Sigmoid colon (tissue), 6 donors: ENCODE measurements at regions not wholly inside any gene's neighbourhood (a gene's known extent, or its start where the extent isn't known, plus 50 kb on each side); places are given as distances from the start of the nearest gene placed in this dataset.

Source experiments
- DNase-seq: peaks from one replicate; pipeline ENCODE4 v3.0.0-alpha.2; 2019
- H3K27ac ChIP-seq, 4 donors: fragments of 200-600 bp; sonication (generic); one replicate each; pipeline ENCODE4 v1.5.1; 2016 to 2019; ENCODE audit warnings: mild to moderate bottlenecking in 1 of 4
- H3K27me3 ChIP-seq, 3 donors: fragments of 200-600 bp; sonication (generic); one replicate each; pipeline ENCODE4 v1.5.1; 2019; ENCODE audit warnings: mild to moderate bottlenecking in 1 of 3
- H3K36me3 ChIP-seq, 4 donors: fragments of 200-600 bp; sonication (generic); one replicate each; pipeline ENCODE4 v1.5.1; 2016 to 2019
- H3K4me1 ChIP-seq, 4 donors: fragments of 200-600 bp; sonication (generic); one replicate each; pipeline ENCODE4 v1.5.1; 2017 to 2019
- H3K4me3 ChIP-seq, 4 donors: fragments of 200-600 bp; sonication (generic); one replicate each; pipeline ENCODE4 v1.5.1; 2017 to 2019; ENCODE audit warnings: mild to moderate bottlenecking in 2 of 4, moderate library complexity in 1 of 4
- H3K9me3 ChIP-seq, 4 donors: fragments of 200-600 bp in 3 of 4; sonication (generic) in 3 of 4; one replicate each; pipeline versions ENCODE4 v1.5.1 to v1.6.1; 2013 to 2019
- CTCF ChIP-seq, 4 experiments: fragments of 450-650 bp in 3 of 4; fragments of 200-600 bp in 1 of 4; IDR thresholded peaks; one replicate each; pipeline ENCODE4 v1.5.1; 2016 to 2019; ENCODE audit warnings: antibody characterized with exemption in 4 of 4, mild to moderate bottlenecking in 3 of 4, moderate library complexity in 2 of 4
- EP300 ChIP-seq, 4 donors: sonication (generic); formaldehyde crosslinking; IDR thresholded peaks; one replicate each; pipeline ENCODE4 v1.6.1; 2017; ENCODE audit warnings: antibody characterized with exemption in 4 of 4
- POLR2A ChIP-seq, 2 donors: fragments of 450-650 bp; IDR thresholded peaks; one replicate each; pipeline ENCODE4 v1.6.1; 2016; ENCODE audit warnings: antibody characterized with exemption in 2 of 2, mild to moderate bottlenecking in 2 of 2, moderate library complexity in 2 of 2
- POLR2AphosphoS5 ChIP-seq, 4 donors: sonication (generic); formaldehyde crosslinking; IDR thresholded peaks; one replicate each; pipeline ENCODE4 v1.6.1; 2017; ENCODE audit warnings: antibody characterized with exemption in 4 of 4
- whole genome bisulfite sequencing, 2 donors: extraction: QIAGEN DNeasy Blood & Tissue Kit; methylation state at CpG; one replicate each; pipeline ENCODE4 v1.1.7; 2013; 5-methylcytosine and 5-hydroxymethylcytosine counted together
- intact Hi-C: fragments of 100-400 bp; cut with DNase I; formaldehyde crosslinking; loops from one replicate; pipeline ENCODE4 v1.15.1; 2023
- donor health status: healthy with polysubstance abuse.
- donor health status: healthy.

- TF ChIP-seq CTCF (IDR thresholded peaks at IDR 0.05) = no peak
- no peak for TF ChIP-seq EP300 (IDR thresholded peaks at IDR 0.05)
- no peak for TF ChIP-seq POLR2A (IDR thresholded peaks at IDR 0.05)
- no peak for TF ChIP-seq POLR2AphosphoS5 (IDR thresholded peaks at IDR 0.05)
- Histone ChIP-seq H3K36me3 (no peaks in the 10 kb centered on the region), H3K4me1 (peaks cover 0 to 7% (median 0%) of the 10 kb centered on the region in 4 donors), H3K27ac (no peak overlapping the region), H3K27me3 (no peaks in the 10 kb centered on the region), H3K9me3 (no peaks in the 10 kb centered on the region), H3K4me3 (no peak overlapping the region)
- no peak for DNase-seq
- intact Hi-C loops = no loop called here
- 89 to 93% methylated on average over 3 of the region's 3 CpGs for WGBS, 2 donors
These were observed 136.3 kb upstream of the ANKRD55 start for GRCh38 chr5:56369361-56369811.

DNA sequence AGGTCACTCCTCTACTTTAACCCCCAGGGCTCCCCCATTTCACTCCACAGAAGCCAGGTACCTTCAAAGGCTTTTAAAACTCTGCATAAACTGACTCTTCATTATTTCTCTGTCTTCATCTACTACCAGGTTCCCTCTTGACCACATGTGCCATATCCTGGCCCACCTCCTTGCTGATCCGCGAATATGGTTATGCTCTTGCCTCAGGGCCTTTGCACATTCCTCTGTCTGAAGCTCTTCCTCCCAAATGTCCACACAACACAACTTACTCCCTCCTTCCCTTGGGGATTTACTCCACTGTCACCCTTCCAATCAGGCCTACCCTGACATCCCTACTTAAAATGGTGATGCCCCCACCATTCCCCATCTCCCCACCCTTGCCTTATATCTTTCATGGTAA, 134.6 kb upstream of the ANKRD55 start:
- no peaks in the 10 kb centered on the region for H3K9me3 ChIP-seq
- H3K27ac ChIP-seq = no peak overlapping the region
- TF ChIP-seq EP300 (IDR thresholded peaks at IDR 0.05) (no peak), CTCF (IDR thresholded peaks at IDR 0.05) (no peak), POLR2A (IDR thresholded peaks at IDR 0.05) (no peak), POLR2AphosphoS5 (IDR thresholded peaks at IDR 0.05) (no peak)
- WGBS, 2 donors = 94 to 97% methylated on average over 2 of the region's 2 CpGs
- no peak for DNase-seq
- H3K4me1 ChIP-seq = peaks cover 0 to 7% (median 0%) of the 10 kb centered on the region in 4 donors
- no peaks in the 10 kb centered on the region for H3K27me3 ChIP-seq
- no peak overlapping the region for H3K4me3 ChIP-seq
- intact Hi-C loops = no loop called here
- H3K36me3 ChIP-seq = no peaks in the 10 kb centered on the region

DNA sequence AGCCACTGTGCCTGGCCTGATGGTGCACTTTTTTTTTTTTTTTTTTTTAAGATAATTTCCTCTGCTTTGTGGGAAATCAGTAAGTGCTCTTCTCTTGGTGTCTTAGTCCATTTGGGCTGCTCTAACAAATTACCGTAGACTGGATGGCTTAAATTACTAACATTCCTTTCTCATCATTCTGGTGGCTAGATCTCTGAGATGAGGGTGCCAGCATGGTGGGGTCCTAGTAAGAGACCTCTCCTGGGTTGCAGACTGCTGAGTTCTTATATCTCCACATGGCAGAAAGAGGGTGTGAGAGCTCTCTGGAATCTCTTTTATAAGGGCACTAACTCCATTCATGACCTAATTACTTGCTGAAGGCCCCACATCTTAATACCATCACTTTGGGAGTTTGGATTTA, 133.9 kb upstream of the ANKRD55 start:
- WGBS, 2 donors = 93 to 97% methylated on average over 1 of the region's 1 CpG
- Histone ChIP-seq H3K4me3 (no peak overlapping the region), H3K9me3 (no peaks in the 10 kb centered on the region), H3K36me3 (no peaks in the 10 kb centered on the region), H3K4me1 (peaks cover 0 to 7% (median 0%) of the 10 kb centered on the region in 4 donors), H3K27me3 (no peaks in the 10 kb centered on the region), H3K27ac (no peak overlapping the region)
- no peak for TF ChIP-seq CTCF (IDR thresholded peaks at IDR 0.05)
- no peak for TF ChIP-seq POLR2AphosphoS5 (IDR thresholded peaks at IDR 0.05)
- TF ChIP-seq EP300 (IDR thresholded peaks at IDR 0.05) = no peak
- no peak for TF ChIP-seq POLR2A (IDR thresholded peaks at IDR 0.05)
- no peak for DNase-seq
- intact Hi-C loops = no loop called here

- TF ChIP-seq POLR2A (IDR thresholded peaks at IDR 0.05) = no peak
- TF ChIP-seq POLR2AphosphoS5 (IDR thresholded peaks at IDR 0.05) = no peak
- TF ChIP-seq CTCF (IDR thresholded peaks at IDR 0.05) = no peak
- no peak for TF ChIP-seq EP300 (IDR thresholded peaks at IDR 0.05)
- H3K27ac ChIP-seq = no peak overlapping the region
- H3K36me3 ChIP-seq = no peaks in the 10 kb centered on the region
- DNase-seq = no peak
- 95 to 96% methylated on average over 2 of the region's 2 CpGs for WGBS, 2 donors
- H3K4me1 ChIP-seq = peaks cover 0 to 27% (median 15%) of the 10 kb centered on the region in 4 donors
- intact Hi-C loops = no loop called here
- H3K27me3 ChIP-seq = no peaks in the 10 kb centered on the region
- no peaks in the 10 kb centered on the region for H3K9me3 ChIP-seq
- H3K4me3 ChIP-seq = no peak overlapping the region
These were observed 128.3 kb upstream of the ANKRD55 start for GRCh38 chr5:56361398-56361797.

- TF ChIP-seq EP300 (IDR thresholded peaks at IDR 0.05) (no peak), POLR2A (IDR thresholded peaks at IDR 0.05) (no peak), POLR2AphosphoS5 (IDR thresholded peaks at IDR 0.05) (no peak), CTCF (IDR thresholded peaks at IDR 0.05) (no peak)
- H3K27ac ChIP-seq = no peak overlapping the region
- no peak for DNase-seq
- intact Hi-C loops = no loop called here
- no peaks in the 10 kb centered on the region for H3K9me3 ChIP-seq
- no peak overlapping the region for H3K4me3 ChIP-seq
- peaks cover 0 to 32% (median 17%) of the 10 kb centered on the region in 4 donors for H3K4me1 ChIP-seq
- H3K27me3 ChIP-seq = no peaks in the 10 kb centered on the region
- WGBS, 2 donors = 66 to 87% methylated on average over 6 of the region's 6 CpGs
- H3K36me3 ChIP-seq = no peaks in the 10 kb centered on the region
These were observed 127.7 kb upstream of the ANKRD55 start for GRCh38 chr5:56360816-56361215.
